Right lung (tissue), 2 donors: ENCODE measurements at regions not wholly inside any gene's neighbourhood (a gene's known extent, or its start where the extent isn't known, plus 50 kb on each side); places are given as distances from the start of the nearest gene placed in this dataset.

Experiments used
- DNase-seq, 2 donors: peaks; one replicate each; pipeline ENCODE4 v3.0.0-alpha.2; 2013

DNA sequence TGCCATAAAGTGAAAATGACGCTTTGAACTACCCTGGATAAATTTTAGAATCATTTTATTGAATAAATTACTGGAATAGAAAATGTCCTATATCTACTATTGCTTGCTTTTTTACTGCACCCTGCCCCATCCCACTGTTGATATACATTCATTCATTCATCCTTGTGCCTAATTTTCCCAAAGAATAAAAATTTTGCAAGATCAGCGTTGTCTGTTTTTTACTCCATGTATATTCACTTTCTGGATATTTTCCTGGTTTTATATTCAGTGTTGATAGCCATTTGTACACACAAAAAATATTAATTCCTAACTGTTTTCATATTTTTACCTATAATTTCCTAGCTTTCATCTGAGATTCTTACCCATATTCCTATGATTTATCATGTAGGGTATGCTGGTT, 262.9 kb upstream of the MAGI2 start:
- DNase-seq, result no peak

GRCh38 chr7:79714081-79714480, 260.6 kb upstream of the MAGI2 start:
- no peak for DNase-seq

DNA sequence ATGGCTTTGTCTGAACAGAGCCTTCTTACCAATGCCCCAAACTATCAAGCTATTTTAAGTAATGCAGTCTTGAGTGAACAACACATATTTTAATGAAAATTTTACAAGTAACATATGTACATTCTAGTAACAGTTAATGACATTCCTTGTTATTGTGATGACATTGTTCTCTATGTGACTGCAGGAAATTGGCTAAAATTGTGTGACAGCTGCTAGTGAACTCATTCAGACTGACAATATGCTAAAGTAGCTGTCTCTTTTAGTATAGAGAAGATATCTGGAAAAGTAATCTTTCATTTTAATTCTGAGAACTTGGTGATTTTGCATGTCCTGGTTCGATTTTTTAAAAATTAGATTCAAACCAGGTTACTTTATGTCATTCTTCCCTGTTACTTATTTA, 259.8 kb upstream of the MAGI2 start:
- no peak for DNase-seq

DNA sequence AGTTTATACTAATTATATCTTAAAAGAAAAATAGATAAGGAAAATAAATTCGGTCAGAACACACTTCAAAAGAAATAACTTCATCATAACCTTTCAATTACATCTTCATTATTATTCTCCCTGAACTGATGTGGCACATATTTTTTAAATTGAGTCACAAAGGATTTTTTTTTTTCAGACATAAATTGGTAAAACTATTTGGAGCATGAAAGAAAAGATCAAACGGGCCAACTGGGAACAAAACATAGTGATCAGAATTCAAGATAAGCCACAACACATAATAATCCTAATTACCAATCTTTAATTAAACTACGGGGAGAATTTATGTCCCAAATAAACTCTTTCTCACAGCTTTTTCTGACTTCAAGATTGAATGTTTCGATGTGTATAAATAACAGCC, 258.2 kb upstream of the MAGI2 start:
- DNase-seq, result no peak

- DNase-seq, result no peak
These were observed 256.3 kb upstream of the MAGI2 start for GRCh38 chr7:79709574-79710409.

DNA sequence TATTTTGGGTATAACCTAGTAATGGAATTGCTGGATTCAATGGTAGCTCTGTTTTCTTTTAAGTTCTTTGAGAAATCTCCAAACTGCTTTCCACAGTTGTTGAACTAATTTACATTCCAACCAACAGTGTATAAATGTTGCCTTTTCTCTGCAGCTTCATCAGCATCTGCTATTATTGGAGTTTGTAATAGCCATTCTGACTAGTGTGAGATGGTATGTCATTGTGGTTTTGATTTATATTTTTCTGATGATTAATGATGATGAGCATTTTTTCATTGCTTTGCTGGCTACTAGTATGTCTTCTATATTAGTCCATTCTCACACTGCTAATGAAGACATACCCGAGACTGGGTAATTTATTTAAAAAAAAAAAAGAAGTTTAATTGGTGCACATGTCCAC, 248.6 kb upstream of the MAGI2 start:
- DNase-seq, result no peak

- no peak for DNase-seq
These were observed 238.5 kb upstream of the MAGI2 start for GRCh38 chr7:79692015-79692414.

GRCh38 chr7:79691074-79691473, 237.6 kb upstream of the MAGI2 start:
- no peak for DNase-seq

GRCh38 chr7:79684384-79684783, 230.9 kb upstream of the MAGI2 start:
- no peak for DNase-seq

DNA sequence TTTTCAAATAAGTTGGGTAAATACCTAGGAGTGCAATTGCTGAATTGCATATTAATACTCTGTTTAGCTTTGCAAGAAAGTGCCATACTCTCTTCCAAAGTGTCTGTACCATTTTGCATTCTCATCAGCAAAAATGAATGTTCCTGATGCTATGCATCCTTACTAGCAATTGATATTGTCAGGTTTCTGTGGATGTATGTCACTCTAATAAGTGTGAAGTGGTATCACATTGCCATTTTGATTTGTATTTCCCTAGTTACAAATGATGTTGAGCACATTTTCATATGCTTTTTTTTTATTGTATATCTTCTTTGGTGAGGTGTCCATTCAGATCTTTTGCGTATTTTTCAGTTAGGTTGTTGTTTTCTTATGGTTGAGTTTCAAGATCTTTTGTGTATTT, 230.4 kb upstream of the MAGI2 start:
- no peak for DNase-seq

DNA sequence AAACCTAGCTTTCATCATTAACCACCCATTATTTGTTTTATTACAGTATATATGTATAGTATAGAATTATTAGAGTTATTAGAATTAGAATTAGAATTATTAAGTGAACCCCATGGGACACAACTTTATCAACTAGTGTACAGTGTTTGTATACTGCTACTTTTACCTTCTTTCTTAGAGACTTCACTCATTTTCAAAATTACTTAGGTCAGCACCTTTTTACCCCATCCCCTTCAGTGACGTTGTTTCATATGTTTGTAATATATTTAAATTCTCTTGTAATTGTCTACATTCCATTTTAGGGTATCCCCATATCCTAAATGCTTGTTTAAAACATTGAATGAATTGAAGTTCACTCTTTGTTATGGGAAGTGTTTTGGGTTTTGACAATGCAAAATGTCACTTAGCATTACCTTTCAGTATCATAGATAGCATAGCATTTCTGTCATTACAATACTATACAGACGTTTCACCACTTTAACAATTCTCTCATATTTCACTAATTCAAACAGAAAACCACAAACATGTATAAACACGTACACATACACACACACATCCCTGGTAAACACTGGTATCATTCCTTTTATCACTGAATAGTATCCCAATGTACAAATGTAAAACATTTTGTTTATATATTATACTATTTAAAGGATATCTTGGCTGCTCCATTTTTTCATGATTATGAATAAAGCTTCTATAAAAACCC, 229.9 kb upstream of the MAGI2 start:
- no peak for DNase-seq

DNA sequence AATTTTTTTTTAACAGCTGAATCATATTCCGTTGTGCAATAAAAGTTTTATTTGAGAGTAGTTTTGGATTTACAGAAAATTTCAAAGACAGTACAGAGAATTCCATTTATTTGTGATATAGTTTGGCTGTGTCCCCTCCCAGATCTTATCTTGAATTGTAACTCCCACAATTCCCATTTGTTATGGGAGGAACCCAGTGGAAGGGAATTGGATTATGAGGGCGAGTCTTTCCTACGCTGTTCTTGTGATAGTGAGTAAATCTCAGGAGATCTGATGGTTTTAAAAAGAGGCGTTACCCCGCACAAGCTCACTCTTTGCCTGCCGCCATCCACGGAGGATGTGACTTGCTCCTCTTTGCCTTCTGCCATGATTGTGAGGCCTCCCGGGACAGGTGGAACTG, 228.0 kb upstream of the MAGI2 start:
- no peak for DNase-seq

GRCh38 chr7:79673969-79674368, 220.5 kb upstream of the MAGI2 start:
- no peak for DNase-seq

DNA sequence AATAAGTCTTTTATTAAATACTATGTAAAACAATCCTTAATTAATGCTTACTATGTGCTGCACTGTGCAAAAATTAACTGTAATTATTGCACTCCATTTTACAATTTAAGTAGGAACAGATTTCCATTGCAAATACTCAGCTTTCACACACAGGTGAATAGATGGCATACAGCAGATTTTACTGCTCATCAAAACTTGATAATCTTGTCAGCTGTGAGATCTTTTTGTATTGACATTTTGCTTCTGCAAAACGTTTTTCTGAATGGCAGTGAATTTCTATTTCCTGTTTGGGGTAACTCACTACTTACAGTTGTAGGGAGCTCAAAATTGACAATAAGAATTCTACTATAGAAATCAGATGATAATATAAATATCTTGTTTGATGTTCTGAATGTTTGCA, 220.0 kb upstream of the MAGI2 start:
- DNase-seq, result no peak

DNA sequence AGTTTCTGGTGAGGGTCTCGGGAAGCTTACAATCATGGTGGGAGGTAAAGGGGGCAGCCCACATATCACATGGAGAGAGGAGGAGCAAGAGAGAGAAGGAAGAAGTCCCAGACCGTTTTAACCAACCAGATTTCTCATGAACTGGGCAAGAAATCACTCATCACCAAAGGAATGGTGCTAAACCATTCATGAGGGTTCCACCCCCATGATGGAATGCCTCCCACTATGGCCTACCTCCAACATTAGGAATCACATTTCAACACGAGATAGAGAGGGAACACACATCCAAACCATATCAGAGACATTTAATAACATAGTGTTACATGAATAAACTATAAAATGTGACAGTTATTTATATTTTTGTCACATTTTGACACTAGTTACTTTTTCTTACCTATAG, 214.8 kb upstream of the MAGI2 start:
- no peak for DNase-seq

- no peak for DNase-seq
These were observed 213.0 kb upstream of the MAGI2 start for GRCh38 chr7:79666472-79666871.

- no peak for DNase-seq
These were observed 211.6 kb upstream of the MAGI2 start for GRCh38 chr7:79664884-79665676.

- DNase-seq, result no peak
These were observed 204.8 kb upstream of the MAGI2 start for GRCh38 chr7:79658304-79658703.

GRCh38 chr7:79653136-79653631, 199.7 kb upstream of the MAGI2 start:
- no peak for DNase-seq

DNA sequence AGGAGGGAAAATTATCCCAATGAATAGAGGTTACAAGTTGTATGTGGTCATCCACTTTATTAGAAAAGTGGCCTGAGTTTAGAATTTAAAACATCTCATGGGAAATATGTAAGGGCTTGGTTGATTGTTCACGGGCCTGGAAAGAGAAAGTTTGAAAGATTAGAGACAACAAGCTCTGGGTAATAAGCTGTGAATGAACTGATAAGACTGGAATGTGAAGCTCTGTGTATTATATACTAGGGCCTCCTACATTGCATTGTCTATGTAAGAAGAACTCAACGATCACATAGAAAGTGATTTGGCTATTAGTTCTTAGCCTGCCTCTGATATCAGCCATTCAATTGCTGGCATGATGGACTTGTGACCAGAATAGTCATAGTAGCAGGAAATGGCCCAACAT, 199.2 kb upstream of the MAGI2 start:
- DNase-seq, result no peak

GRCh38 chr7:79647711-79648110, 194.2 kb upstream of the MAGI2 start:
- no peak for DNase-seq

- DNase-seq, result no peak
These were observed 192.8 kb upstream of the MAGI2 start for GRCh38 chr7:79646278-79646677.

- no peak for DNase-seq
These were observed 183.4 kb upstream of the MAGI2 start for GRCh38 chr7:79636849-79637248.
